GM12878 (cell line): ENCODE measurements at regions not wholly inside any gene's neighbourhood (a gene's known extent, or its start where the extent isn't known, plus 50 kb on each side); places are given as distances from the start of the nearest gene placed in this dataset.

ENCODE experiments used
- ATAC-seq: fragments of 200-7000 bp; cut with Tn5 transposase; 3 replicates; pipeline ENCODE4 v1.9.1; 2020; ENCODE audit warnings: mild to moderate bottlenecking, moderate library complexity
- BruUV-seq: library from RNA; stranded (reverse); fragments of 400-500 nt; replicated peaks from 2 replicates; lab custom pipeline; 2021; lab: Mats Ljungman, UMichigan
- CTCF ChIA-PET: fragments of 300-600 bp; sonication (Branson Sonifier 250); formaldehyde crosslinking; extraction: SDS; loops from one replicate; lab custom pipeline; 2021; ENCODE audit warnings: inconsistent platforms; lab: Yijun Ruan, JAX
- POLR2A ChIA-PET: fragments of 350-600 bp; formaldehyde crosslinking; extraction: SDS; loops from one replicate; lab custom pipeline; 2021; ENCODE audit warnings: inconsistent platforms; lab: Charles Lee
- RAD21 ChIA-PET: fragments of 300-600 bp; sonication (Branson Sonifier 250); formaldehyde crosslinking; loops from one replicate; lab custom pipeline; 2023; ENCODE audit warnings: antibody characterized with exemption; ENCODE audit not compliant: unreplicated experiment; lab: Charles Lee
- SMC1A ChIA-PET: fragments of 300-600 bp; sonication (Branson Sonifier 250); formaldehyde crosslinking; loops from one replicate; lab custom pipeline; 2023; ENCODE audit not compliant: unreplicated experiment, uncharacterized antibody; lab: Charles Lee
- DNase-seq: peaks from one replicate; pipeline ENCODE4 v3.0.0-alpha.2; 2011; ENCODE audit warnings: low read depth, low spot score
- FAIRE-seq: peaks from 3 replicates; lab custom pipeline; 2011; peaks lifted over from hg19 to GRCh38; lab: Jason Lieb, UNC
- H2AFZ ChIP-seq: 2 replicates; pipeline ENCODE4 v1.6.0; 2011; ENCODE audit warnings: low read depth, low read length, control low read depth; ENCODE audit not compliant: control insufficient read depth
- H3K27ac ChIP-seq: 2 replicates; pipeline ENCODE4 v1.5.1; 2011; ENCODE audit warnings: control low read depth; ENCODE audit not compliant: control insufficient read depth, insufficient read depth
- H3K27me3 ChIP-seq, 2 experiments: replicated peaks in 1 of 2; 2 replicates each; pipeline versions ENCODE4 v1.6.0 to v1.6.1; 2011; ENCODE audit warnings: low read length in 1 of 2; ENCODE audit not compliant: control insufficient read depth in 2 of 2, insufficient read depth in 2 of 2
- H3K36me3 ChIP-seq, 2 experiments: 2 replicates each; pipeline ENCODE4 v1.5.1; 2011; ENCODE audit warnings: low read length in 1 of 2; ENCODE audit not compliant: control insufficient read depth in 2 of 2, insufficient read depth in 2 of 2
- H3K4me1 ChIP-seq: 2 replicates; pipeline ENCODE4 v1.6.1; 2011; ENCODE audit warnings: mild to moderate bottlenecking, low read length, moderate library complexity, mixed read lengths; ENCODE audit not compliant: control insufficient read depth, insufficient read depth
- H3K4me2 ChIP-seq: 2 replicates; pipeline ENCODE4 v1.6.0; 2011; ENCODE audit warnings: control low read depth; ENCODE audit not compliant: control insufficient read depth, insufficient read depth
- H3K4me3 ChIP-seq: fragments of 200-600 bp; sonication (generic); 2 replicates; pipeline ENCODE4 v1.5.1; 2016
- H3K79me2 ChIP-seq: 2 replicates; pipeline ENCODE4 v1.6.0; 2011; ENCODE audit warnings: low read length; ENCODE audit not compliant: control insufficient read depth, insufficient read depth
- H3K9ac ChIP-seq: 2 replicates; pipeline ENCODE4 v1.8.0; 2011; ENCODE audit warnings: low read length, control low read depth, mixed read lengths; ENCODE audit not compliant: control insufficient read depth, insufficient read depth
- H3K9me3 ChIP-seq: replicated peaks from 3 replicates; pipeline ENCODE4 v1.5.1; 2011; ENCODE audit warnings: mild to moderate bottlenecking, low read length; ENCODE audit not compliant: control insufficient read depth, insufficient read depth
- H4K20me1 ChIP-seq: 2 replicates; pipeline ENCODE4 v1.6.0; 2011; ENCODE audit not compliant: control insufficient read depth, insufficient read depth
- BCLAF1 ChIP-seq: fragments of 450-650 bp; IDR thresholded peaks from 2 replicates; pipeline ENCODE4 v1.6.1; 2017; ENCODE audit warnings: antibody characterized with exemption, mild to moderate bottlenecking, moderate library complexity
- BRCA1 ChIP-seq: IDR thresholded peaks from 2 replicates; pipeline ENCODE4 v1.6.1; 2011; ENCODE audit warnings: low read depth, low read length, improper control_type of control experiment
- DPF2 ChIP-seq: fragments of 450-650 bp; IDR thresholded peaks from 2 replicates; pipeline ENCODE4 v1.6.1; 2017; ENCODE audit warnings: mild to moderate bottlenecking
- EZH2 ChIP-seq: IDR thresholded peaks from 2 replicates; pipeline ENCODE4 v1.6.1; 2012; ENCODE audit warnings: low read depth, mild to moderate bottlenecking, control low read depth, inconsistent platforms, low read length, borderline replicate concordance; ENCODE audit not compliant: control insufficient read depth
- HDAC6 ChIP-seq: fragments of 200-600 bp; sonication (generic); IDR thresholded peaks from one replicate; pipeline ENCODE4 v1.8.0; 2017; ENCODE audit warnings: antibody characterized with exemption; ENCODE audit not compliant: unreplicated experiment
- JUND ChIP-seq: IDR thresholded peaks from 2 replicates; pipeline ENCODE4 v1.6.1; 2012; ENCODE audit warnings: low read depth, mild to moderate bottlenecking, low read length, improper control_type of control experiment, moderate library complexity
- NRF1 ChIP-seq: conservative IDR thresholded peaks from 2 replicates; pipeline ENCODE4 v1.6.1; 2011; ENCODE audit warnings: mild to moderate bottlenecking, low read depth, low read length, improper control_type of control experiment
- PAX5 ChIP-seq: IDR thresholded peaks from 2 replicates; pipeline ENCODE4 v1.6.1; 2011; ENCODE audit warnings: low read depth, low read length, borderline replicate concordance
- WGBS: methylation state at CpG from one replicate; pipeline ENCODE4 v1.1.6; 2016; ENCODE audit warnings: low lambda C conversion rate; ENCODE audit not compliant: insufficient replicate concordance, insufficient coverage; ENCODE audit errors: missing lambda C conversion rate; 5-methylcytosine and 5-hydroxymethylcytosine counted together
- in situ Hi-C: fragments of 300-500 bp; cut with MboI; formaldehyde crosslinking; loops from 9 replicates; pipeline ENCODE4 v1.14.3; 2018; ENCODE audit warnings: mixed read lengths
- intact Hi-C: fragments of 100-400 bp; cut with micrococcal nuclease; formaldehyde crosslinking; loops from one replicate; pipeline ENCODE4 v1.14.2; 2022; ENCODE audit not compliant: unreplicated experiment
- TF ChIP-seq, protein P1 (sequence below): IDR thresholded peaks from 2 replicates; pipeline ENCODE4 v1.6.1; 2012; ENCODE audit warnings: low read depth, low read length, improper control_type of control experiment
- TF ChIP-seq, protein P2 (sequence below): IDR thresholded peaks from 2 replicates; pipeline ENCODE4 v1.6.1; 2011; ENCODE audit warnings: borderline replicate concordance, low read depth, mild to moderate bottlenecking, moderate library complexity, low read length; ENCODE audit not compliant: insufficient read depth, poor library complexity, severe bottlenecking

DNA sequence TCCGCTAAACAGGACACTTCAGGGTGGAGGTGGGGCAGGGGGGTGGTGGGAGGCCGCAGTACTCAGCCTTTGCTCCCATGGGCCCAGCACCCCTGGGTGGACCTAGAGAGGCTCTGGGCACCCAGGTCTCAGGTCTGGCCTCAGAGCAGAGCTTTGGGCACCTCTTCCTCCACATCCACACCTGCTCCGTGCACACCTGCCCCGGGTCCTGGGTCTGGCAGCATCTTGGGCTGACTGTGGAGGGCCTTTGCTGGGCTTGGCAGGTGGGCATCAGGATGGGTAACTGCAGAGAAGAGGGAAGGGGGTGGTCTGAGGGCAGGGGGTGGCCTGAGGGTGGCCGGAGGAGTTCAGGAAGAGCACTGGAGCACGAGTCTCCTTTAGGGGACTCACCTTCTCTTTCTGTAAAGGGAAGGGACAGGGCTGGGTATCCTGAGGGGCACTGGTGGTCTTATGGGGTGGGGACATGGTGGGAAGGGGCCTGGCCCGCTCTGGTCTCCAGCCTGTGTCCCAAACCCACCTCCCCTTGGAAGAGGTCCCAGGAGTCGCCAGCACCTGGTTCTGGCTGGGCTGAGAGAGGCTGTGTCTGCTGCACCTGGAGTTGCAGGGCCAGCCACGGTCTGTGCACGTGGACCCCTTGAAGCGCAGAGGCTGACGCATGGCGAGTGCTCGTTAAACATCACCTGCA lies 106.7 kb upstream of the IER5L start:
- no peak for DNase-seq

GRCh38 chr9:129283705-129284606 lies 105.9 kb upstream of the IER5L start:
- Histone ChIP-seq H3K4me2 (no peak overlapping the region), H4K20me1 (no peaks in the 10 kb centered on the region), H3K27ac (no peak overlapping the region), H3K4me1 (no peaks in the 10 kb centered on the region), H3K36me3 (no peaks in the 10 kb centered on the region), H3K27me3 (no peaks in the 10 kb centered on the region; a peak in 1 of 4 replicates), H3K9me3 (no peaks in the 10 kb centered on the region), H3K79me2 (no peaks in the 10 kb centered on the region), H3K9ac (no peak overlapping the region), H2AFZ (no peak overlapping the region), H3K4me3 (no peak overlapping the region)
- 50% methylated on average over 28 of the region's 28 CpGs for WGBS
- CTCF ChIA-PET, result no interaction called here
- intact Hi-C loops (no loop called here), in situ Hi-C loops (no loop called here)
- no TSS peak for BruUV-seq
- no peak for FAIRE-seq
- no peak for DNase-seq
- no peak for ATAC-seq
- POLR2A ChIA-PET, result interaction anchor here (0.5 kb wide), 1 partner anchor 35 kb away, joined by 3 read pairs; no protein-coding TSS in a partner anchor
- RAD21 ChIA-PET, result no interaction called here
- SMC1A ChIA-PET, result no interaction called here
- TF ChIP-seq NRF1 (no peak), BCLAF1 (no peak), PAX5 (no peak), JUND (no peak), DPF2 (no peak), EZH2 (no peak)
- TF ChIP-seq, protein P1, sequence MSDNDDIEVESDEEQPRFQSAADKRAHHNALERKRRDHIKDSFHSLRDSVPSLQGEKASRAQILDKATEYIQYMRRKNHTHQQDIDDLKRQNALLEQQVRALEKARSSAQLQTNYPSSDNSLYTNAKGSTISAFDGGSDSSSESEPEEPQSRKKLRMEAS, result no peak
- TF ChIP-seq, protein P2, sequence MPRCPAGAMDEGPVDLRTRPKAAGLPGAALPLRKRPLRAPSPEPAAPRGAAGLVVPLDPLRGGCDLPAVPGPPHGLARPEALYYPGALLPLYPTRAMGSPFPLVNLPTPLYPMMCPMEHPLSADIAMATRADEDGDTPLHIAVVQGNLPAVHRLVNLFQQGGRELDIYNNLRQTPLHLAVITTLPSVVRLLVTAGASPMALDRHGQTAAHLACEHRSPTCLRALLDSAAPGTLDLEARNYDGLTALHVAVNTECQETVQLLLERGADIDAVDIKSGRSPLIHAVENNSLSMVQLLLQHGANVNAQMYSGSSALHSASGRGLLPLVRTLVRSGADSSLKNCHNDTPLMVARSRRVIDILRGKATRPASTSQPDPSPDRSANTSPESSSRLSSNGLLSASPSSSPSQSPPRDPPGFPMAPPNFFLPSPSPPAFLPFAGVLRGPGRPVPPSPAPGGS, result no peak

More for the DNA sequence above, 106.7 kb upstream of the IER5L start:
- ATAC-seq (no peak), FAIRE-seq (no peak)
- no peaks in the 10 kb centered on the region for H3K4me1 ChIP-seq
- SMC1A ChIA-PET, result no interaction called here
- no TSS peak for BruUV-seq
- POLR2A ChIA-PET, result interaction anchor here (0.5 kb wide), 1 partner anchor 35 kb away, joined by 3 read pairs; no protein-coding TSS in a partner anchor
- CTCF ChIA-PET, result no interaction called here
- H3K36me3 ChIP-seq, result no peaks in the 10 kb centered on the region
- intact Hi-C loops (no loop called here), in situ Hi-C loops (no loop called here)
- no peak overlapping the region for H3K4me2 ChIP-seq
- no peak overlapping the region for H2AFZ ChIP-seq
- H3K4me3 ChIP-seq, result no peak overlapping the region
- no peaks in the 10 kb centered on the region; a peak in 1 of 4 replicates for H3K27me3 ChIP-seq
- WGBS, result 31% methylated on average over 13 of the region's 14 CpGs
- H3K79me2 ChIP-seq, result no peaks in the 10 kb centered on the region
- no peak overlapping the region for H3K27ac ChIP-seq
- no peaks in the 10 kb centered on the region for H4K20me1 ChIP-seq
- RAD21 ChIA-PET, result no interaction called here
- H3K9me3 ChIP-seq, result no peaks in the 10 kb centered on the region
- no peak for TF ChIP-seq HDAC6
- TF ChIP-seq BRCA1, result no peak
- H3K9ac ChIP-seq, result no peak overlapping the region
